H1 (cell line): ENCODE measurements at regions not wholly inside any gene's neighbourhood (a gene's known extent, or its start where the extent isn't known, plus 50 kb on each side); places are given as distances from the start of the nearest gene placed in this dataset.

Experiments used
- CTCF ChIP-seq, 3 experiments: IDR thresholded peaks; 1 replicate in 2 of 3; 2 replicates in 1 of 3; pipeline versions ENCODE4 v1.5.1 to v1.6.1; 2011; ENCODE audit warnings: low read length in 3 of 3, mild to moderate bottlenecking in 3 of 3, inconsistent platforms in 2 of 3, low read depth in 1 of 3, moderate library complexity in 1 of 3; ENCODE audit not compliant: insufficient read depth in 1 of 3; ENCODE audit errors: control extremely low read depth in 1 of 3
- SIN3A ChIP-seq, 2 experiments: IDR thresholded peaks in 1 of 2; conservative IDR thresholded peaks in 1 of 2; 2 replicates each; pipeline ENCODE4 v1.6.1; 2011 to 2012; ENCODE audit warnings: low read length in 2 of 2, improper control_type of control experiment in 1 of 2, low read depth in 1 of 2, mild to moderate bottlenecking in 1 of 2
- SP1 ChIP-seq: IDR thresholded peaks from 2 replicates; pipeline ENCODE4 v1.6.1; 2011; ENCODE audit warnings: low read depth, low read length

GRCh38 chr12:63317880-63318279 is 166.9 kb upstream of the AVPR1A start:
- TF ChIP-seq CTCF (IDR thresholded peaks at IDR 0.05; ENCODE audit: control extremely low read depth in 1 of 3, insufficient read depth in 1 of 3, low read depth in 1 of 3, low read length in 3 of 3): no peak
- no peak for TF ChIP-seq SP1
- TF ChIP-seq SIN3A (conservative IDR thresholded peaks at IDR 0.05 in 1 of 2, IDR thresholded peaks at IDR 0.05 in 1 of 2; ENCODE audit: low read depth in 1 of 2, low read length in 2 of 2): no peak
